Hematopoietic multipotent progenitor cell treated with erythropoietin and hydrocortisone succinate and interleukin-3 and kit ligand, for 8 days (in vitro differentiated cells): ENCODE measurements at regions not wholly inside any gene's neighbourhood (a gene's known extent, or its start where the extent isn't known, plus 50 kb on each side); places are given as distances from the start of the nearest gene placed in this dataset.
"Not testable (repeated sequence)": the region's sequence is repeated elsewhere in the genome, so short reads cannot be mapped to it uniquely, and the experiment has no call there.

Source experiments
- DNase-seq: peaks from one replicate; pipeline ENCODE4 v3.0.0-alpha.2; 2015

- DNase-seq, result no peak
Observed at GRCh38 chr2:877747-878146, 72.9 kb upstream of the SNTG2 start.

GRCh38 chr2:875687-876615 lies 74.7 kb upstream of the SNTG2 start:
- no peak for DNase-seq

- DNase-seq, result no peak
Observed at GRCh38 chr2:873651-874580, 76.7 kb upstream of the SNTG2 start.

- DNase-seq, result no peak
Observed at GRCh38 chr2:873027-873426, 77.6 kb upstream of the SNTG2 start.

- DNase-seq, result no peak
Observed at GRCh38 chr2:871926-872680, 78.5 kb upstream of the SNTG2 start.

GRCh38 chr2:871175-871727 lies 79.4 kb upstream of the SNTG2 start:
- DNase-seq, result no peak

- no peak for DNase-seq
Observed at GRCh38 chr2:870426-870825, 80.2 kb upstream of the SNTG2 start.

- DNase-seq, result no peak
Observed at GRCh38 chr2:869894-870293, 80.8 kb upstream of the SNTG2 start.

GRCh38 chr2:869357-869871 lies 81.2 kb upstream of the SNTG2 start:
- DNase-seq, result no peak

GRCh38 chr2:868857-869256 lies 81.8 kb upstream of the SNTG2 start:
- DNase-seq, result not testable (repeated sequence)

GRCh38 chr2:867296-867695 lies 83.4 kb upstream of the SNTG2 start:
- DNase-seq, result no peak

- no peak for DNase-seq
Observed at GRCh38 chr2:866887-867286, 83.8 kb upstream of the SNTG2 start.

GRCh38 chr2:866009-866680 lies 84.5 kb upstream of the SNTG2 start:
- DNase-seq, result no peak

- no peak for DNase-seq
Observed at GRCh38 chr2:864501-865106, 86.0 kb upstream of the SNTG2 start.

- DNase-seq, result no peak
Observed at GRCh38 chr2:863732-864450, 86.8 kb upstream of the SNTG2 start.

- DNase-seq, result no peak
Observed at GRCh38 chr2:862731-863466, 87.8 kb upstream of the SNTG2 start.

GRCh38 chr2:862355-862687 lies 88.3 kb upstream of the SNTG2 start:
- DNase-seq, result no peak

GRCh38 chr2:861655-862354 lies 88.8 kb upstream of the SNTG2 start:
- DNase-seq, result no peak

GRCh38 chr2:860259-860855 lies 90.3 kb upstream of the SNTG2 start:
- DNase-seq, result no peak
